ENCODE measurements at regions not wholly inside any gene's neighbourhood (a gene's known extent, or its start where the extent isn't known, plus 50 kb on each side); places are given as distances from the start of the nearest gene placed in this dataset.
"Not testable (repeated sequence)": the region's sequence is repeated elsewhere in the genome, so short reads cannot be mapped to it uniquely, and the experiment has no call there.

DNA sequence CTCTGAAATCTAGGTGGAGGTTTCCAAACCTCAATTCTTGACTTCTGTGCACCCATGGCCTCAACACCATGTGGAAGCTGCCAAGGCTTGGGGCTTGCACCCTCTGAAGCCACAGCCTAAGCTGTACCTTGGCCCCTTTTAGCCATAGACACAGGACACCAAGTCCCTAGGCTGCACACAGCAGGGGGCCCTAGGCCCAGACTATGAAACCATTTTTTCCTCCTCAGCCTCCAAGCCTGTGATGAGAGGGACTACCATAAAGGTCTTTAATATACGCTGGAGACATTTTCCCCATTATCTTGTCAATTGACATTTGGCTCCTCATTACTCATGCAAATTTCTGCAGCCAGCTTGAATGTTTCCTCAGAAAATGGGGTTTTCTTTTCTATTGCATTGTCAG is 53.7 kb upstream of the RASGRF1 start:
- TF ChIP-seq, protein P1, sequence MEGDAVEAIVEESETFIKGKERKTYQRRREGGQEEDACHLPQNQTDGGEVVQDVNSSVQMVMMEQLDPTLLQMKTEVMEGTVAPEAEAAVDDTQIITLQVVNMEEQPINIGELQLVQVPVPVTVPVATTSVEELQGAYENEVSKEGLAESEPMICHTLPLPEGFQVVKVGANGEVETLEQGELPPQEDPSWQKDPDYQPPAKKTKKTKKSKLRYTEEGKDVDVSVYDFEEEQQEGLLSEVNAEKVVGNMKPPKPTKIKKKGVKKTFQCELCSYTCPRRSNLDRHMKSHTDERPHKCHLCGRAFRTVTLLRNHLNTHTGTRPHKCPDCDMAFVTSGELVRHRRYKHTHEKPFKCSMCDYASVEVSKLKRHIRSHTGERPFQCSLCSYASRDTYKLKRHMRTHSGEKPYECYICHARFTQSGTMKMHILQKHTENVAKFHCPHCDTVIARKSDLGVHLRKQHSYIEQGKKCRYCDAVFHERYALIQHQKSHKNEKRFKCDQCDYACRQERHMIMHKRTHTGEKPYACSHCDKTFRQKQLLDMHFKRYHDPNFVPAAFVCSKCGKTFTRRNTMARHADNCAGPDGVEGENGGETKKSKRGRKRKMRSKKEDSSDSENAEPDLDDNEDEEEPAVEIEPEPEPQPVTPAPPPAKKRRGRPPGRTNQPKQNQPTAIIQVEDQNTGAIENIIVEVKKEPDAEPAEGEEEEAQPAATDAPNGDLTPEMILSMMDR (IDR thresholded peaks at IDR 0.05), result not testable (repeated sequence)
- TF ChIP-seq POLR2A (IDR thresholded peaks at IDR 0.05), result not testable (repeated sequence)

Data from heart left ventricle (tissue), 13 donors.